ENCODE measurements at regions not wholly inside any gene's neighbourhood (a gene's known extent, or its start where the extent isn't known, plus 50 kb on each side); places are given as distances from the start of the nearest gene placed in this dataset.

GRCh38 chrX:56366901-56367300 is 134.7 kb downstream of the KLF8 start:
- TF ChIP-seq HES2 (IDR thresholded peaks at IDR 0.05) (no peak), CTCF (IDR thresholded peaks at IDR 0.05) (no peak), MAX (IDR thresholded peaks at IDR 0.05) (no peak), RFX5 (IDR thresholded peaks at IDR 0.05) (no peak), ATOH8 (CRISPR knock-in tag; IDR thresholded peaks at IDR 0.05; ENCODE audit: low read depth) (no peak), EP300 (IDR thresholded peaks at IDR 0.05) (no peak), POLR2A (IDR thresholded peaks at IDR 0.05; ENCODE audit: low read length) (no peak), RCOR1 (IDR thresholded peaks at IDR 0.05; ENCODE audit: low read depth, low read length) (no peak)

All from A549 (cell line).